Ascending aorta (tissue), 2 donors: ENCODE measurements at regions not wholly inside any gene's neighbourhood (a gene's known extent, or its start where the extent isn't known, plus 50 kb on each side); places are given as distances from the start of the nearest gene placed in this dataset.

Experiments used
- DNase-seq, 2 donors: peaks; one replicate each; pipeline ENCODE4 v3.0.0-alpha.2; 2019; ENCODE audit warnings: low spot score in 2 of 2
- H3K27ac ChIP-seq, 2 donors: fragments of 200-600 bp; sonication (generic); one replicate each; pipeline ENCODE4 v1.5.1; 2016 to 2017; ENCODE audit warnings: mild to moderate bottlenecking in 1 of 2
- H3K27me3 ChIP-seq: fragments of 200-600 bp; sonication (generic); one replicate; pipeline ENCODE4 v1.5.1; 2017
- H3K36me3 ChIP-seq, 2 donors: fragments of 200-600 bp; sonication (generic); one replicate each; pipeline ENCODE4 v1.5.1; 2016
- H3K4me1 ChIP-seq, 2 donors: fragments of 200-600 bp; sonication (generic); one replicate each; pipeline ENCODE4 v1.5.1; 2016 to 2017; ENCODE audit warnings: mild to moderate bottlenecking in 1 of 2
- H3K4me3 ChIP-seq, 2 donors: fragments of 200-600 bp; sonication (generic); one replicate each; pipeline ENCODE4 v1.5.1; 2016 to 2017; ENCODE audit warnings: mild to moderate bottlenecking in 1 of 2
- H3K9me3 ChIP-seq, 2 donors: fragments of 200-600 bp; sonication (generic); one replicate each; pipeline ENCODE4 v1.5.1; 2016
- CTCF ChIP-seq, 3 experiments: fragments of 200-600 bp in 2 of 3; fragments of 450-650 bp in 1 of 3; sonication (generic) in 2 of 3; IDR thresholded peaks; one replicate each; pipeline ENCODE4 v1.5.1; 2016 to 2019; ENCODE audit warnings: antibody characterized with exemption in 3 of 3, mild to moderate bottlenecking in 1 of 3, moderate library complexity in 1 of 3
- intact Hi-C: fragments of 100-400 bp; cut with DNase I; formaldehyde crosslinking; loops from one replicate; pipeline ENCODE4 v1.15.1; 2023

- no peaks in the 10 kb centered on the region for H3K36me3 ChIP-seq
- H3K27me3 ChIP-seq = no peaks in the 10 kb centered on the region
- TF ChIP-seq CTCF (IDR thresholded peaks at IDR 0.05) = no peak
- no peaks in the 10 kb centered on the region for H3K4me1 ChIP-seq
- no peak overlapping the region for H3K27ac ChIP-seq
- intact Hi-C loops = no loop called here
- DNase-seq = no peak
- H3K9me3 ChIP-seq = no peaks in the 10 kb centered on the region
- H3K4me3 ChIP-seq = no peak overlapping the region
Measured at GRCh38 chr1:239896980-239897379, 194.7 kb upstream of the FMN2 start.

- Histone ChIP-seq H3K4me3 (peak overlapping the region; percentile 29 to 51), H3K27ac (no peak overlapping the region), H3K4me1 (no peaks in the 10 kb centered on the region), H3K36me3 (no peaks in the 10 kb centered on the region), H3K9me3 (no peaks in the 10 kb centered on the region), H3K27me3 (no peaks in the 10 kb centered on the region)
- intact Hi-C loops = no loop called here
- no peak for DNase-seq
- TF ChIP-seq CTCF (IDR thresholded peaks at IDR 0.05) = no peak
Measured at GRCh38 chr1:239897458-239897857, 194.2 kb upstream of the FMN2 start.

- intact Hi-C loops = loop anchor here (1.0 kb wide), 1 partner anchor 493 kb away; no protein-coding TSS in a partner anchor
- no peaks in the 10 kb centered on the region for H3K36me3 ChIP-seq
- peak in 1 of 2 donors; percentile 84 for DNase-seq
- no peaks in the 10 kb centered on the region for H3K9me3 ChIP-seq
- no peak overlapping the region for H3K27ac ChIP-seq
- no peaks in the 10 kb centered on the region for H3K4me1 ChIP-seq
- H3K4me3 ChIP-seq = peak overlapping the region; percentile 29 to 51
- no peaks in the 10 kb centered on the region for H3K27me3 ChIP-seq
- peak; percentile 78 to 94 (median 93) for TF ChIP-seq CTCF (IDR thresholded peaks at IDR 0.05)
Measured at GRCh38 chr1:239898062-239898730, 193.5 kb upstream of the FMN2 start.

- Histone ChIP-seq H3K36me3 (no peaks in the 10 kb centered on the region), H3K27ac (no peak overlapping the region), H3K4me3 (no peak overlapping the region), H3K9me3 (no peaks in the 10 kb centered on the region), H3K4me1 (no peaks in the 10 kb centered on the region), H3K27me3 (no peaks in the 10 kb centered on the region)
- no peak for DNase-seq
- TF ChIP-seq CTCF (IDR thresholded peaks at IDR 0.05) = no peak
- intact Hi-C loops = no loop called here
Measured at GRCh38 chr1:239899747-239900146, 191.9 kb upstream of the FMN2 start.

GRCh38 chr1:239906394-239906793, 185.3 kb upstream of the FMN2 start:
- Histone ChIP-seq H3K27ac (no peak overlapping the region), H3K4me1 (no peaks in the 10 kb centered on the region), H3K4me3 (no peak overlapping the region), H3K36me3 (no peaks in the 10 kb centered on the region), H3K27me3 (no peaks in the 10 kb centered on the region), H3K9me3 (no peaks in the 10 kb centered on the region)
- no peak for DNase-seq
- intact Hi-C loops = no loop called here
- TF ChIP-seq CTCF (IDR thresholded peaks at IDR 0.05) = no peak

GRCh38 chr1:239909898-239910297, 181.8 kb upstream of the FMN2 start:
- Histone ChIP-seq H3K4me3 (no peak overlapping the region), H3K27ac (no peak overlapping the region), H3K4me1 (no peaks in the 10 kb centered on the region), H3K27me3 (no peaks in the 10 kb centered on the region), H3K9me3 (no peaks in the 10 kb centered on the region), H3K36me3 (no peaks in the 10 kb centered on the region)
- no peak for TF ChIP-seq CTCF (IDR thresholded peaks at IDR 0.05)
- no peak for DNase-seq
- intact Hi-C loops = no loop called here
